SIG-M5 treated with dmso at 0.1 percent for 504 hours (cell line): ENCODE measurements at regions not wholly inside any gene's neighbourhood (a gene's known extent, or its start where the extent isn't known, plus 50 kb on each side); places are given as distances from the start of the nearest gene placed in this dataset.

Source experiments
- DNase-seq: peaks from one replicate; lab custom pipeline; 2025; ENCODE audit not compliant: unreplicated experiment; lab: John Stamatoyannopoulos, UW

- no peak for DNase-seq
Observed at GRCh38 chr11:131044851-131045250, 128.6 kb upstream of the SNX19 start.

- DNase-seq: no peak
Observed at GRCh38 chr11:131052367-131052766, 136.1 kb upstream of the SNX19 start.

GRCh38 chr11:131056036-131056435 lies 139.8 kb upstream of the SNX19 start:
- no peak for DNase-seq

DNA sequence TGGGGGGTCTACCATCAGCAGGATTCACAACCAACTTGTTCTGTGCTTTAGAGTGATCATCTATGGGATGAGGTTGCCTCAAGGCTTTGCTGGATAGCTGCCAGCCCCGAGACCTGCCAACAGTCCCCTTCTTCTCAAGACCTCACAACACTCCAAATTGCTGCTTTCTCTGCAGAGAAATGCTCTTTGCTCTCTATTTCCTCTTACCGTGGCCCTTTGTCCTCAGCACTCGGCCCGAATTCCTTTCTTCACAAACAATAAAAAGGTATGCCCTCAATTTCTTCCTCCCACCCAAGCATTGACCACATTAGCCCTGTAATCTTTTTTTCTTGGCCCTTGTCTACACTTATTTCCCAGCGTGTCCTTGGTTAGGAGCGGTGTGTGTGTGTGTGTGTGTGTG lies 147.4 kb upstream of the SNX19 start:
- no peak for DNase-seq

DNA sequence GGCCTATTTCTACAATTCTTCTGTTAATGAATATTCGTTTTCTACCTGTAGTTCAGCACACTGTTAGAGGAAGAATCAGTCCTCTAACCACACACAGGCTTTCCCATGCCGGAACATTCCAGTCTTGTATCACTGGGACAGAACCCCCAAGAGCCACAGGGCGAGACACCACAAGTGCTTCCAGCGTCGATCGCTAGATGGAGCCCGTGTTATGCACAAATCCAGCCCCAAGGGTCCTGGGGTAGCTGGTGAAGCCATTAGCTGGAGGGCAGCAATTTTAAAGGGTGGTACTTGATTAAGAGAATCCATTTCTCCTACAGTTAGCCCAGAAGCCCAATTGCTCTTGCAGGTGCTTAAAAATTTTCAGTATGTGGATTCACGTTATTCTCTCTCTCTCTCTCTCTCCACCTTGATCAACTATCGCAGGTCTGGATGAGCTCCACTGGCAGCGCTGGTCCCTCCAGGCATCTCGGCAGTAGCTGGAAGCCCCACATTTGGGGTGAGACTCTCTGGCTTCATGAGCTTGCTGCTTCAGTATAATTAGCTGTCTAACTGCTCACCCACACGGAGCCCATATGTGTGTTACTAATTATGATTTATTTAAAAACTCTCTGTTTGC lies 148.2 kb upstream of the SNX19 start:
- peak; percentile 11 for DNase-seq

DNA sequence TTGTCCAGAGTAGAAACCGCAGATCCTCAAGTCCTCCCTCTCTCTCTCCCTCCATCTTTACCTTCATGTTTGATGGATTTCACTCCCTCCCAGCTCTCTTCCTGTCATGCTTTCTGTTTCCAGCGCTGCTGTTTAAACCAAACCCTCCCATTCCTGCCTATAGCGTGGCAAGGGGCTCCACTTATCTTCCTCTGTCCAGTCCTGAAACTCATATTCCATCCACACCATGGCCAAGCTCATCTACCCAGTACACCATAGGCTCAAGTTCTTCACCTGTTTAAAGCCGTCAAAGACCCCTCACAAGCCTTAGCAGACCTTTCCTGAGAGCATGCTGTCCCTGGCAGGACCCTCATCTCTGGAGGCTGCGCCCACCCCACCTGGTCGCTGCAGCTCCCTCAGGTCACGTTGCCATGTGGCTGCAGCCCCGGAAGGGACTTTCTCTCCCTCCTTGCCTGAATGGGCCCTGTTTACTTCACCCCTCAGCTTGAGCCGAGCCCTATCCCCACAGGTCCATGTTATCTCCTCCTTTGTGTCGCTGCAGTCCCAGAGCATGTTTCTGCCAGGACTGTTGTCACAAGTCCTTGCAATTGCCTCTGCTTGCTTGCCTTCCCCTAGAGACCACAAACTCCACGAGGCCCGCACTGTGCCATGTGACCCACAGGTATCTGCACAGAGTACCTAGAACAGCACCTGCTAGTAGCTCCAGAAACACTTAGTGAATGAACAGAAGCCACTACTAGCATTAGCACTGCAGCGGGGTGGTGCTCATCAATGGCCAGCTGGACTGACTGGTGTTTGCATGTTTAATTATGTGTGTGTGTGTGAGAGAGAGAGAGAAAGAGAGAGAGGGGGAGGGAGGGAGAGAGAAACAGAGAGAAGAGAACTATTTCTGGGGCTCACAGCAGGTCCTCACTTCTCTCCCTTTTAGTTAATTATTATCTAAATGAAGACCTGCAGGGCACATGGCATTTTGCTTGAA lies 149.4 kb upstream of the SNX19 start:
- no peak for DNase-seq

GRCh38 chr11:131066551-131066950 lies 150.3 kb upstream of the SNX19 start:
- no peak for DNase-seq

- DNase-seq: no peak
Observed at GRCh38 chr11:131070365-131070764, 154.1 kb upstream of the SNX19 start.

DNA sequence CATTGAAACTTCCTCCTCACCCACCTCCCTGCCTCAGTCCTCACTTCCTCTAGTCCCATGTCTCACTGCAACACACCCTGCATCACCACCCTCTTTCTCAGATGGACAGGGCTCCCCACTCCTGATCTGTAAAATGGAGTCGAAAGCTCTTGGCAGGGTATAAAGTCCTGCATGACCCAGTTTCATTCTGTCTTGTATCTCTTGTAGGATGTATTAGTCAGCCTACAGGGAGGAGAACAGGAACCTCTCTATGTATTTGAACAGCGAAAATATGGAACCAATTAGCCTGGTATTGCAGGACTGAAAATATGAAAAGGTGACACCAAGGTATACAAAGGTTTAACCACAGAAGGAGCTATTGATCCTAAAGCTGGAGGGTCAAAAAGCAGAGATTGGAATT lies 156.9 kb upstream of the SNX19 start:
- DNase-seq: no peak

- DNase-seq: no peak
Observed at GRCh38 chr11:131074573-131074972, 158.3 kb upstream of the SNX19 start.

DNA sequence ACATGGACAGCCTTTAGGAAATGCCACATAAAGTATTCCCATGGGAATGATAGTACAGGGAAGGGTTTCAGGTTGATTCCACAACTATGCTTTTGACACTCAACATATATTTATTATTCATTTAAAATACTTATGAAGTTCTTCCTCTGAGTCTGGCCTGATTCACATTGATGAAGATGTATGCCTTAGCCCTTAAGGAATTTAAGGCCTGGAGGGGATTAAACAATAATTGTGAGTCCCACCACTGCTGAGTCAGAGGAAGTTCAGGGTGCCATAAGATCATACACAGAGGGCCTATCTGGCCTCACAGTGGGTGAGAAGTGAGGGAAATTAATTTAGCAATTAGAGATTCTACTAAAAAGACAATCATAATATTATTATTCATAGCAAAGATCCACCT lies 161.1 kb upstream of the SNX19 start:
- DNase-seq: no peak

DNA sequence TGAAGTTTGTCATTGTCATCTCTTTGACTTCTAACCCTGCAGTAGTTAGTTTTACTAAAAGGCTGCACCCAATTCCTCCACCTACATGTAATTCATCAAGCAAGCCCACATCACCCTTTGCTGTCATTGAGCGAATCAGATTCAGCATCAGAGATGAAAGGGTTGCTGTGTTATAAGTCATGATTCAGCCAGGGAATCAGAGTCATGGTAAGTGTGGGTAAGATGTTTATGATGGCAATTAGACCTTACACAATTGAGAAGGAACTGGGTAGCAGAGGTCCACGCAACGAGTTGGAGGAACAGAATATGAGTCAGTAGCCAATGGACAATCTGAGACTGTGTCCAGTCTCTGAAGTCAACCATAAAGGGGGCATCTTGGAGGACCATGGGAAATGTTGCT lies 162.8 kb upstream of the SNX19 start:
- DNase-seq: no peak

GRCh38 chr11:131089727-131090245 lies 173.5 kb upstream of the SNX19 start:
- no peak for DNase-seq

DNA sequence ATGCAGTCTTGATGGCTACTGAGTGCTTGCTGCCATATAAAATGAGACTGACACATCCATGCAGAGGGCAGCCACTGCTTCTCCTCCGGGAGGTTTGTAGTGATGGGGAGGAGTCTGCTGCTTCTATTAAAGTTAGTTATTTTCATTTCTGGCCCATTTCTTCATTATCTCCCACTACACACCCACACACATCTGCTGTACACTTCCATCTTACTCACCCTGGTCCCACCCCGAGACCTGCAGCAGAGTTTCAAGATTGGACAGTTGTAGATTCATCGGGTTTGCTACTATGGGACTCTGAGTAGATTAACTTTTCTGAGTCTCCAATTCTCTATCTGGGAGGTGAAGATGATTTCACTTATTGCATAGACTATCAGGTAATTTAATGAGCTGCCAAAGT lies 176.2 kb upstream of the SNX19 start:
- no peak for DNase-seq

- DNase-seq: no peak
Observed at GRCh38 chr11:131094827-131095226, 178.5 kb upstream of the SNX19 start.

DNA sequence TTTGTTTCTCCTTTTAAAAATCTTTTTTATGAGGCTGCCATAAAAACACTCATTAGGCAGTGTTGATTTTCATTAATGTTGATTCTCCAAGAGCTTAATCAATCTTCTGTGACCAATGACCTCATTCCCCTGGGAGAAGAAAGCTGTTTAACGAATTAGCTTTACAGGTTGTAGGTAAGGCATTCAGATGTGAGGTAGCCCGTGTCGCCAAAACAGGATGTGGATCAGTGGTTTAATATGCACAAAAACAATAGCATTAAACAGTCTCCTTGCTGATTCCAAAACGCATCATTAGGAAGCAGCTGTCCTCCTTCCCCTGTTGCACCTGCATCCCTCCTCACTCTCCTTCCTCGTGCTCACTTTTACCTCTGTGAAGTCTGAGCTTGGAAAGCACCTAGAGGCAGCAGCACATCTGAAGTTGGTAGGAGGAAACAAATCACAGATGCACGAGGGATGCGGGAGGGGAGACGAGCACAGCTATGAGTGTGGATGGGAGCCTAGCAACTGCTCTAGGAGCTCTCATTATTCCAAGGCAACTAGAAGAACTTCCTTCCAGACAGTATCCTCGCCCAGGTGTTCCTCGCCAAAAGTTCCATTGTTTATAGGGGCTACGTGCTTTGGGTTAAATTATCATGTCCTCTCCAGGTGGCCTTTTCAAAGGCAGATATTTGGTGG lies 179.4 kb upstream of the SNX19 start:
- DNase-seq: no peak

GRCh38 chr11:131099013-131099412 lies 182.7 kb upstream of the SNX19 start:
- no peak for DNase-seq

GRCh38 chr11:131099746-131100145 lies 183.5 kb upstream of the SNX19 start:
- no peak for DNase-seq

GRCh38 chr11:131108760-131109159 lies 192.5 kb upstream of the SNX19 start:
- no peak for DNase-seq

GRCh38 chr11:131109257-131109656 lies 193.0 kb upstream of the SNX19 start:
- no peak for DNase-seq

DNA sequence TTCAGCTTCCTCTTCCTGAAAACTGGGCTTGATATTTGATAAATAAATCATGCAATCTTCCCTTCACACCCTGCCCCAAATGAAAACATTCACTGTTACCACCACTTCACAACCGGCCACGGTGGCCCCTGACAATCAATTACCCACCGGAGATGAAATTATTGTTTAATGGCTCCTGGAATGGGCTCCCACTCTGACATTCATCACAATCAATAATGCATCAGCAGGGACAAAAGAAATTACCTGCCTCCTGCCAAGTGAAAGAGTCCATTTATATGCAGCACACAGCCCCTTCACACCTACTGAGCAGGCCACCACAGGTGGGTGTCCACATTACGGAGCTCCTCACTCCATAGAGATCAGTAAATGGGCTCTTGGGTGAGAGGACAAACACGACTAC lies 193.5 kb upstream of the SNX19 start:
- no peak for DNase-seq

- DNase-seq: no peak
Observed at GRCh38 chr11:131111775-131112174, 195.5 kb upstream of the SNX19 start.
